ENCODE measurements at regions not wholly inside any gene's neighbourhood (a gene's known extent, or its start where the extent isn't known, plus 50 kb on each side); places are given as distances from the start of the nearest gene placed in this dataset.

GRCh38 chr7:89695241-89695640 is 459.0 kb upstream of the STEAP1 start:
- TF ChIP-seq POLR2A (IDR thresholded peaks at IDR 0.05) (no peak), POLR2AphosphoS5 (IDR thresholded peaks at IDR 0.05) (no peak)
- TF ChIP-seq, protein P1, sequence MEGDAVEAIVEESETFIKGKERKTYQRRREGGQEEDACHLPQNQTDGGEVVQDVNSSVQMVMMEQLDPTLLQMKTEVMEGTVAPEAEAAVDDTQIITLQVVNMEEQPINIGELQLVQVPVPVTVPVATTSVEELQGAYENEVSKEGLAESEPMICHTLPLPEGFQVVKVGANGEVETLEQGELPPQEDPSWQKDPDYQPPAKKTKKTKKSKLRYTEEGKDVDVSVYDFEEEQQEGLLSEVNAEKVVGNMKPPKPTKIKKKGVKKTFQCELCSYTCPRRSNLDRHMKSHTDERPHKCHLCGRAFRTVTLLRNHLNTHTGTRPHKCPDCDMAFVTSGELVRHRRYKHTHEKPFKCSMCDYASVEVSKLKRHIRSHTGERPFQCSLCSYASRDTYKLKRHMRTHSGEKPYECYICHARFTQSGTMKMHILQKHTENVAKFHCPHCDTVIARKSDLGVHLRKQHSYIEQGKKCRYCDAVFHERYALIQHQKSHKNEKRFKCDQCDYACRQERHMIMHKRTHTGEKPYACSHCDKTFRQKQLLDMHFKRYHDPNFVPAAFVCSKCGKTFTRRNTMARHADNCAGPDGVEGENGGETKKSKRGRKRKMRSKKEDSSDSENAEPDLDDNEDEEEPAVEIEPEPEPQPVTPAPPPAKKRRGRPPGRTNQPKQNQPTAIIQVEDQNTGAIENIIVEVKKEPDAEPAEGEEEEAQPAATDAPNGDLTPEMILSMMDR (IDR thresholded peaks at IDR 0.05) = no peak
